Bronchial epithelial cell (primary cell): ENCODE measurements at regions not wholly inside any gene's neighbourhood (a gene's known extent, or its start where the extent isn't known, plus 50 kb on each side); places are given as distances from the start of the nearest gene placed in this dataset.
"Not testable (repeated sequence)": the region's sequence is repeated elsewhere in the genome, so short reads cannot be mapped to it uniquely, and the experiment has no call there.

Experiments used
- DNase-seq: peaks from one replicate; pipeline ENCODE4 v3.0.0-alpha.2; 2010; ENCODE audit warnings: low read depth
- FAIRE-seq: peaks from 2 replicates; lab custom pipeline; 2011; peaks lifted over from hg19 to GRCh38; lab: Jason Lieb, UNC
- H3K27me3 ChIP-seq: 2 replicates; pipeline ENCODE4 v1.5.1; 2011; ENCODE audit warnings: low read length; ENCODE audit not compliant: control insufficient read depth, insufficient read depth
- H3K36me3 ChIP-seq: 2 replicates; pipeline ENCODE4 v1.5.1; 2011; ENCODE audit warnings: low read length; ENCODE audit not compliant: control insufficient read depth, insufficient read depth
- H3K4me3 ChIP-seq: 2 replicates; pipeline ENCODE4 v1.5.1; 2011; ENCODE audit warnings: mild to moderate bottlenecking, low read depth, low read length, control low read depth
- TF ChIP-seq, protein P1 (sequence below): IDR thresholded peaks from 2 replicates; pipeline ENCODE4 v1.5.1; 2011; ENCODE audit warnings: mild to moderate bottlenecking, moderate library complexity, low read length, control low read depth, inconsistent platforms; ENCODE audit not compliant: insufficient read depth, severe bottlenecking

- FAIRE-seq: no peak
- no peak overlapping the region for H3K4me3 ChIP-seq
- no peaks in the 10 kb centered on the region for H3K27me3 ChIP-seq
- no peak for DNase-seq
- TF ChIP-seq, protein P1, sequence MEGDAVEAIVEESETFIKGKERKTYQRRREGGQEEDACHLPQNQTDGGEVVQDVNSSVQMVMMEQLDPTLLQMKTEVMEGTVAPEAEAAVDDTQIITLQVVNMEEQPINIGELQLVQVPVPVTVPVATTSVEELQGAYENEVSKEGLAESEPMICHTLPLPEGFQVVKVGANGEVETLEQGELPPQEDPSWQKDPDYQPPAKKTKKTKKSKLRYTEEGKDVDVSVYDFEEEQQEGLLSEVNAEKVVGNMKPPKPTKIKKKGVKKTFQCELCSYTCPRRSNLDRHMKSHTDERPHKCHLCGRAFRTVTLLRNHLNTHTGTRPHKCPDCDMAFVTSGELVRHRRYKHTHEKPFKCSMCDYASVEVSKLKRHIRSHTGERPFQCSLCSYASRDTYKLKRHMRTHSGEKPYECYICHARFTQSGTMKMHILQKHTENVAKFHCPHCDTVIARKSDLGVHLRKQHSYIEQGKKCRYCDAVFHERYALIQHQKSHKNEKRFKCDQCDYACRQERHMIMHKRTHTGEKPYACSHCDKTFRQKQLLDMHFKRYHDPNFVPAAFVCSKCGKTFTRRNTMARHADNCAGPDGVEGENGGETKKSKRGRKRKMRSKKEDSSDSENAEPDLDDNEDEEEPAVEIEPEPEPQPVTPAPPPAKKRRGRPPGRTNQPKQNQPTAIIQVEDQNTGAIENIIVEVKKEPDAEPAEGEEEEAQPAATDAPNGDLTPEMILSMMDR: no peak
- H3K36me3 ChIP-seq: no peaks in the 10 kb centered on the region
Measured at GRCh38 chr2:231869704-231870103, 56.5 kb downstream of the NPPC start.

DNA sequence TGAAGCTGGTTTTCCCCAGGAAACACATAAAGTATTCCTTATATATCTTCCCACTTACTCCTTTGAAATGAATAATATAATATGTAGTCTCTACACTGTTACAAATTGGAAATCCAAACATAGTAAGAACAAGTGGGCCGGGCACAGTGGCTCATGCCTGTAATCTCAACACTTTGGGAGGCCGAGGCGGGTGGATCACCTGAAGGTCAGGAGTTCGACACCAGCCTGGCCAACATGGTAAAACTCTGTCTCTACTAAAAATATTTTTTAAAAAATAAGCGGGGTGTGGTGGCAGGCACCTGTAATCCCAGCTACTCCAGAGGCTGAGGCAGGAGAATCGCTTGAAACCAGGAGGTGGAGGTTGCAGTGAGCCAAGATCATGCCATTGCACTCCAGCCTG, 57.2 kb downstream of the NPPC start:
- not testable (repeated sequence) for H3K36me3 ChIP-seq, FAIRE-seq, H3K27me3 ChIP-seq, H3K4me3 ChIP-seq, DNase-seq

DNA sequence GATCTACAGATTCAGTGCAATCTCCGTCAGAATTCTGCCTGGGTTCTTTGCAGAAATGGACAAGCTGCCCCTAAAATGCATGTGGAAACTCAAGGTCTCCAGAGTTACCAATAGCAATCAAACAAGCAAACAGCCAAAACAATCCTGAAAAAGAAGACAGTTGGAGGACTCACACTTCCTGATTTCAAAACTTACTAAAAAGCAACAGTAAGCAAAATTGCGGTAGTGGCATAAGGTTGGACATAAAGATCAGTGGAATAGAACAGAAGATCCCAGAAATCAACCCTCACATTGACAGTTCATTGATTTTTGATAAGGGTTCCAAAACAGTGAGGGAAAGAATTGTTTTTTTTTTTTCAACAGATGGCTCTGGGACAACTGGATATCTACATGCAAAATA, 59.7 kb downstream of the NPPC start:
- H3K4me3 ChIP-seq: no peak overlapping the region
- H3K36me3 ChIP-seq: no peaks in the 10 kb centered on the region
- H3K27me3 ChIP-seq: no peaks in the 10 kb centered on the region
- no peak for FAIRE-seq
- TF ChIP-seq, protein P1: no peak
- no peak for DNase-seq

GRCh38 chr2:231865222-231865621, 61.0 kb downstream of the NPPC start:
- Histone ChIP-seq H3K4me3 (no peak overlapping the region), H3K27me3 (no peaks in the 10 kb centered on the region), H3K36me3 (no peaks in the 10 kb centered on the region)
- no peak for FAIRE-seq
- TF ChIP-seq, protein P1: no peak
- DNase-seq: no peak

GRCh38 chr2:231862071-231862470, 64.1 kb downstream of the NPPC start:
- TF ChIP-seq, protein P1: no peak

GRCh38 chr2:231861288-231861931, 64.8 kb downstream of the NPPC start:
- TF ChIP-seq, protein P1: no peak
- Histone ChIP-seq H3K36me3 (no peaks in the 10 kb centered on the region), H3K4me3 (no peak overlapping the region), H3K27me3 (no peaks in the 10 kb centered on the region)
- DNase-seq (no peak), FAIRE-seq (no peak)

More at GRCh38 chr2:231862071-231862470, 64.1 kb downstream of the NPPC start:
- no peak for DNase-seq
- FAIRE-seq: peak; percentile 32
- Histone ChIP-seq H3K36me3 (no peaks in the 10 kb centered on the region), H3K27me3 (no peaks in the 10 kb centered on the region), H3K4me3 (no peak overlapping the region)
